ENCODE measurements at regions not wholly inside any gene's neighbourhood (a gene's known extent, or its start where the extent isn't known, plus 50 kb on each side); places are given as distances from the start of the nearest gene placed in this dataset.

DNA sequence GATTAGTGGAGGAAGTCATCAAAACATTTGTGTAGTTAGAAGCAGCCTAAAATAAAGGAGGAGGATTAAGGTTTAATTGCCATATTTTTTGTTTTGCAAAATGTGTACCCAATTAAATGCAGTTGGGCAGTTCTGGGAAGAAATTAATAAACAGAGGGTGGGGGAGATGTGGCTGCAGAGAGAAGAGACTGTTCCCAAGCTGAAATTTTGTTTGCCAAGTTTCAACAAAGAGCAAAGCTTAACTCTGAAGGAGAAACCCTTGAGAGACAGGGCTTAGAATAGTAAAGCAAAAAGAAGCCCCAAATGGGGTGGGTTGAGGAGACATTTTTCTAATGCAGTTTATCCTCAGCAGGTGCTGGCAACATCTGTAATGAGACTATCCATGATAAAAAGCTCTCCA is 298.0 kb upstream of the NRP1 start:
- Histone ChIP-seq H4K91ac (replicated peaks; ENCODE audit: insufficient read length, low read length) (no peak overlapping the region), H4K8ac (ENCODE audit: extremely low read depth, insufficient read depth, low read length) (no peak overlapping the region), H3K9ac (replicated peaks in 1 of 4; ENCODE audit: extremely low read depth in 1 of 4, low read depth in 3 of 4, low read length in 3 of 4) (no peak overlapping the region), H2BK120ac (replicated peaks; ENCODE audit: low read depth, low read length) (no peak overlapping the region), H2AFZ (ENCODE audit: low read length) (no peak overlapping the region), H2BK12ac (ENCODE audit: low read depth, low read length) (no peak overlapping the region), H3K4me3 (ENCODE audit: extremely low read depth in 1 of 4, insufficient read depth in 2 of 4, low read depth in 3 of 4, low read length in 4 of 4) (no peak overlapping the region), H3K79me2 (ENCODE audit: control insufficient read depth in 1 of 2, insufficient read depth in 2 of 2, low read length in 2 of 2) (no peaks in the 10 kb centered on the region), H2AK5ac (ENCODE audit: low read depth, low read length) (no peak overlapping the region), H3K4me1 (replicated peaks in 1 of 4; ENCODE audit: control insufficient read depth in 3 of 4, insufficient read depth in 4 of 4, low read length in 3 of 4) (no peaks in the 10 kb centered on the region), H3K36me3 (ENCODE audit: control insufficient read depth in 2 of 4, insufficient read depth in 4 of 4, low read length in 3 of 4) (no peaks in the 10 kb centered on the region), H2BK20ac (ENCODE audit: low read length) (no peak overlapping the region), H3K9me3 (ENCODE audit: insufficient read depth in 2 of 2, low read depth in 1 of 2, low read length in 1 of 2) (no peaks in the 10 kb centered on the region), H3K23me2 (ENCODE audit: low read depth, low read length) (no peaks in the 10 kb centered on the region), H3K23ac (ENCODE audit: insufficient read length) (no peak overlapping the region), H3K27me3 (replicated peaks in 1 of 4; ENCODE audit: control insufficient read depth in 3 of 4, extremely low read depth in 1 of 4, insufficient read depth in 3 of 4, low read length in 3 of 4) (no peaks in the 10 kb centered on the region), H3K4me2 (ENCODE audit: insufficient read depth in 1 of 2, low read depth in 2 of 2, low read length in 2 of 2) (no peak overlapping the region), H3K79me1 (ENCODE audit: low read depth, low read length) (no peaks in the 10 kb centered on the region), H3K18ac (ENCODE audit: extremely low read depth, low read length) (no peak overlapping the region), H3K56ac (replicated peaks; ENCODE audit: insufficient read length, low read depth, low read length) (no peak overlapping the region), H2BK15ac (ENCODE audit: low read length) (no peak overlapping the region), H3K4ac (replicated peaks; ENCODE audit: insufficient read length, low read depth, low read length) (no peak overlapping the region), H4K20me1 (replicated peaks in 1 of 2; ENCODE audit: control insufficient read depth in 1 of 2, insufficient read depth in 2 of 2, low read length in 2 of 2) (no peaks in the 10 kb centered on the region), H4K5ac (ENCODE audit: insufficient read length, low read depth, low read length) (no peak overlapping the region), H3K14ac (ENCODE audit: insufficient read length) (no peak overlapping the region), H3K27ac (ENCODE audit: low read depth, low read length) (no peak overlapping the region), H2BK5ac (ENCODE audit: low read depth, low read length) (no peak overlapping the region)
- DNase-seq (ENCODE audit: low read depth in 1 of 2, low spot score in 2 of 2): no peak
- POLR2A ChIA-PET (ENCODE audit: partially characterized antibody): no interaction called here
- no peak for FAIRE-seq
- TF ChIP-seq SIN3A (conservative IDR thresholded peaks at IDR 0.05 in 1 of 2, IDR thresholded peaks at IDR 0.05 in 1 of 2; ENCODE audit: low read depth in 1 of 2, low read length in 2 of 2): no peak
- no peak for TF ChIP-seq CHD2 (IDR thresholded peaks at IDR 0.05; ENCODE audit: low read length)
- TF ChIP-seq SUZ12 (IDR thresholded peaks at IDR 0.05; ENCODE audit: low read length): no peak
- TF ChIP-seq RFX5 (IDR thresholded peaks at IDR 0.05; ENCODE audit: borderline replicate concordance, low read depth, low read length): no peak
- TF ChIP-seq POU5F1 (IDR thresholded peaks at IDR 0.05; ENCODE audit: low read depth, low read length): no peak
- TF ChIP-seq TEAD4 (IDR thresholded peaks at IDR 0.05; ENCODE audit: low read depth, low read length): no peak
- no peak for TF ChIP-seq HDAC2 (IDR thresholded peaks at IDR 0.05; ENCODE audit: borderline replicate concordance in 1 of 2, low read depth in 2 of 2, low read length in 2 of 2)
- no peak for TF ChIP-seq FOSL1 (IDR thresholded peaks at IDR 0.05; ENCODE audit: insufficient read depth, low read depth, low read length)
- no peak for TF ChIP-seq CHD1 (IDR thresholded peaks at IDR 0.05; ENCODE audit: low read depth, low read length)
- no peak for TF ChIP-seq TAF7 (optimal IDR thresholded peaks at IDR 0.05; ENCODE audit: borderline replicate concordance, low read depth, low read length)
- TF ChIP-seq POLR2A (IDR thresholded peaks at IDR 0.05; ENCODE audit: control extremely low read depth in 1 of 2, low read depth in 2 of 2, low read length in 2 of 2): no peak
- CTCF ChIA-PET (ENCODE audit: partially characterized antibody): interaction anchor here (1.0 kb wide), 1 partner anchor 297 kb away, joined by 3 read pairs; no protein-coding TSS in a partner anchor

Measured in H1 (cell line).